GM12873 (cell line): ENCODE measurements at regions not wholly inside any gene's neighbourhood (a gene's known extent, or its start where the extent isn't known, plus 50 kb on each side); places are given as distances from the start of the nearest gene placed in this dataset.

Experiments used
- CTCF ChIP-seq: IDR thresholded peaks from 2 replicates; pipeline ENCODE4 v1.5.1; 2012; ENCODE audit warnings: low read depth, mild to moderate bottlenecking, moderate library complexity, low read length, control low read depth; ENCODE audit not compliant: insufficient read depth; ENCODE audit errors: missing control alignments

- no peak for TF ChIP-seq CTCF
Observed at GRCh38 chr1:17891205-17892110, 136.3 kb downstream of the ACTL8 start.

GRCh38 chr1:17892225-17892624 lies 137.1 kb downstream of the ACTL8 start:
- no peak for TF ChIP-seq CTCF

- no peak for TF ChIP-seq CTCF
Observed at GRCh38 chr1:17892851-17893250, 137.7 kb downstream of the ACTL8 start.

GRCh38 chr1:17893891-17894631 lies 138.9 kb downstream of the ACTL8 start:
- TF ChIP-seq CTCF = no peak

- no peak for TF ChIP-seq CTCF
Observed at GRCh38 chr1:17895401-17895800, 140.3 kb downstream of the ACTL8 start.

- no peak for TF ChIP-seq CTCF
Observed at GRCh38 chr1:17895986-17896385, 140.9 kb downstream of the ACTL8 start.

GRCh38 chr1:17903386-17903785 lies 148.3 kb downstream of the ACTL8 start:
- no peak for TF ChIP-seq CTCF
